ENCODE measurements at regions not wholly inside any gene's neighbourhood (a gene's known extent, or its start where the extent isn't known, plus 50 kb on each side); places are given as distances from the start of the nearest gene placed in this dataset.

DNA sequence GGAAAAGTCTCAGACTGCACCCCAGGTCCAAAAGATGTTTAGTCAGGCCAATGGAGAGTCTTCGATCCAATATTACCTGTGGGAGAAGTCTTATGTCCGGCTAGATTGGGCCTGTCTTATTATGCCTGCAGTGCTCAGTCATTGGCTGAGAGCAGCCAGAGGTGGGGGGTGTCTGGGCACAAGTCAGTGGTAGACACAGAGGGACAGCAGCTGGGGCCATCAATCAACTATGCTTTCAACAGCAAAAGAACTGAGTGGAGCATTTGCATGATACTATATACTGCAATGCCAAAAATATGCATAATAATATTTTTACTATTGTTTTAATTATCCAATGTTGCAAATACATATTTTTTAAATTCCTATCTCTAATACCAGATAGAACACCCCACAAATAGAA is 298.6 kb upstream of the CDH20 start:
- intact Hi-C loops (cut with DNase I; ENCODE audit: low total_unique reads): no loop called here
- Histone ChIP-seq H3K4me3 (no peak overlapping the region), H3K4me1 (no peaks in the 10 kb centered on the region), H3K9me3 (no peaks in the 10 kb centered on the region), H3K36me3 (no peaks in the 10 kb centered on the region), H3K27ac (no peak overlapping the region), H3K27me3 (replicated peaks in 1 of 7) (no peaks in the 10 kb centered on the region)
- DNase-seq: no peak
- 80 to 92% (median 84%) methylated on average over 2 of the region's 2 CpGs for WGBS, 5 donors
- TF ChIP-seq POLR2A (IDR thresholded peaks at IDR 0.05) (no peak), POLR2AphosphoS5 (IDR thresholded peaks at IDR 0.05) (no peak)
- TF ChIP-seq, protein P1, sequence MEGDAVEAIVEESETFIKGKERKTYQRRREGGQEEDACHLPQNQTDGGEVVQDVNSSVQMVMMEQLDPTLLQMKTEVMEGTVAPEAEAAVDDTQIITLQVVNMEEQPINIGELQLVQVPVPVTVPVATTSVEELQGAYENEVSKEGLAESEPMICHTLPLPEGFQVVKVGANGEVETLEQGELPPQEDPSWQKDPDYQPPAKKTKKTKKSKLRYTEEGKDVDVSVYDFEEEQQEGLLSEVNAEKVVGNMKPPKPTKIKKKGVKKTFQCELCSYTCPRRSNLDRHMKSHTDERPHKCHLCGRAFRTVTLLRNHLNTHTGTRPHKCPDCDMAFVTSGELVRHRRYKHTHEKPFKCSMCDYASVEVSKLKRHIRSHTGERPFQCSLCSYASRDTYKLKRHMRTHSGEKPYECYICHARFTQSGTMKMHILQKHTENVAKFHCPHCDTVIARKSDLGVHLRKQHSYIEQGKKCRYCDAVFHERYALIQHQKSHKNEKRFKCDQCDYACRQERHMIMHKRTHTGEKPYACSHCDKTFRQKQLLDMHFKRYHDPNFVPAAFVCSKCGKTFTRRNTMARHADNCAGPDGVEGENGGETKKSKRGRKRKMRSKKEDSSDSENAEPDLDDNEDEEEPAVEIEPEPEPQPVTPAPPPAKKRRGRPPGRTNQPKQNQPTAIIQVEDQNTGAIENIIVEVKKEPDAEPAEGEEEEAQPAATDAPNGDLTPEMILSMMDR (IDR thresholded peaks at IDR 0.05 in 8 of 11, conservative IDR thresholded peaks at IDR 0.05 in 3 of 11): no peak

DNA sequence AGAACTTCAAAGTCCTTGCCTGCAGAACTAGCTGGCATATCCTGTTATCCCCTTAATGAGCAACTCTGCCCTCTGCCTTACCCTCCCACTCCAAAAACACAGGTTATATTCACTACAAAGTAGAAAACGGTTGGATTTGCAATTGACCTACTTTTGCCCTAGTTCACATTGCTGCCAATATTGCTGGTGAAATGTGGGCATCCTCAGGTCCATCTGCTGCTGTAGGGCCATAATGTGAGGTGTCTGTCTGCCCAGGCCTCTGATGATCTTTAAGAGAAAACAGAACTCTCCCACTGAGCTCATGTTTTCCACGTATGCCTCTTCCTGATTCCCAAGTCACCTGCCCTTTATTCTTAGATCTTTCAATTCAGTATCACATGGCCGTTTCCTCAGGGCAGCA is 294.0 kb upstream of the CDH20 start:
- H3K4me3 ChIP-seq: no peak overlapping the region
- H3K27me3 ChIP-seq (replicated peaks in 1 of 7): no peaks in the 10 kb centered on the region
- H3K36me3 ChIP-seq: no peaks in the 10 kb centered on the region
- intact Hi-C loops (cut with DNase I; ENCODE audit: low total_unique reads): no loop called here
- no peaks in the 10 kb centered on the region for H3K9me3 ChIP-seq
- 47 to 80% (median 62%) methylated on average over 3 of the region's 3 CpGs for WGBS, 5 donors
- no peak for TF ChIP-seq POLR2AphosphoS5 (IDR thresholded peaks at IDR 0.05)
- H3K4me1 ChIP-seq: no peaks in the 10 kb centered on the region
- no peak overlapping the region for H3K27ac ChIP-seq
- no peak for DNase-seq

DNA sequence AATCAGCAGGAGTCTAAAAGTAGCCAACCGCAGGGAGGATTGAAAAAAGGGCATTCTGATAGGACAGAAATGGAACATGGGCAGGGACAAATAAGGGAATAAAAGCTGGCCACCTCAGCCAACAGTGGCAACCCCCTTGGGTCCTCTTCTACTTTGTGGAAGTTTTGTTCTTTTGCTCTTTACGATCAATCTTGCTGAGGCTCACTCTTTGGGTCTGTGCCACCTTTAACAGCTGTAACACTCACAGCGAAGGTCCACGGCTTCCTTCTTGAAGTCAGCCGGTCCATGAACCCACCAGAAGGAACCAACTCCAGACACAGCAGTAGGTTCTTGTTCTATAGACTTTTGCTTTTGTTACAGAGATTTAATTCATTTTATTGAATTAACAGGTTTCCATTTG is 285.4 kb upstream of the CDH20 start:
- H3K4me1 ChIP-seq: no peaks in the 10 kb centered on the region
- TF ChIP-seq POLR2A (IDR thresholded peaks at IDR 0.05) (no peak), POLR2AphosphoS5 (IDR thresholded peaks at IDR 0.05) (no peak)
- DNase-seq: no peak
- no peaks in the 10 kb centered on the region for H3K36me3 ChIP-seq
- H3K27me3 ChIP-seq (replicated peaks in 1 of 7): no peaks in the 10 kb centered on the region
- WGBS, 5 donors: 88 to 94% (median 92%) methylated on average over 5 of the region's 5 CpGs
- intact Hi-C loops (cut with DNase I; ENCODE audit: low total_unique reads): no loop called here
- peaks cover 0 to 32% (median 5%) of the 10 kb centered on the region in 8 donors for H3K9me3 ChIP-seq
- H3K4me3 ChIP-seq: no peak overlapping the region
- no peak overlapping the region for H3K27ac ChIP-seq

DNA sequence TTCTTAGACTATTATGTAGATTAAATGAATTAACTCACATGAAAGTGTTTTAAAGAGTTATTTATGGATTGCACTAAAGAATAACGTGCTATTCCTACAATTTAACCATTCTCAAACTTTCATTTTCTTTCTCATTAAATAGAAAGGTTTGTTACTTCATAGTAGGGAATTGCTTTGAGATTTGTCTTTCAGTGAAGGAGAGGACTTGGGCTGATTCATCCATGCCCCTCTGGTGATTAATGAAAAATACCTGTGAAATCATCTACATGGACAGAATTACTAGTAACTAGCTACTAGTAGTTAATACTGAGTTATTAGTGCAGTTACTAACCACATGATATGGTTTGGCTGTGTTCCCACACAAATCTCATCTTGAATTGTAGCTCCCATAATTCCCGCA is 275.8 kb upstream of the CDH20 start:
- Histone ChIP-seq H3K9me3 (peaks cover 0 to 12% (median 2%) of the 10 kb centered on the region in 8 donors), H3K4me1 (no peaks in the 10 kb centered on the region), H3K27ac (no peak overlapping the region), H3K4me3 (no peak overlapping the region), H3K27me3 (replicated peaks in 1 of 7) (no peaks in the 10 kb centered on the region), H3K36me3 (no peaks in the 10 kb centered on the region)
- WGBS, 5 donors: 74 to 82% (median 79%) methylated on average over 2 of the region's 2 CpGs
- DNase-seq: no peak
- intact Hi-C loops (cut with DNase I; ENCODE audit: low total_unique reads): no loop called here
- TF ChIP-seq, protein P1 (IDR thresholded peaks at IDR 0.05 in 8 of 11, conservative IDR thresholded peaks at IDR 0.05 in 3 of 11): no peak
- TF ChIP-seq POLR2AphosphoS5 (IDR thresholded peaks at IDR 0.05): no peak
- no peak for TF ChIP-seq POLR2A (IDR thresholded peaks at IDR 0.05)

DNA sequence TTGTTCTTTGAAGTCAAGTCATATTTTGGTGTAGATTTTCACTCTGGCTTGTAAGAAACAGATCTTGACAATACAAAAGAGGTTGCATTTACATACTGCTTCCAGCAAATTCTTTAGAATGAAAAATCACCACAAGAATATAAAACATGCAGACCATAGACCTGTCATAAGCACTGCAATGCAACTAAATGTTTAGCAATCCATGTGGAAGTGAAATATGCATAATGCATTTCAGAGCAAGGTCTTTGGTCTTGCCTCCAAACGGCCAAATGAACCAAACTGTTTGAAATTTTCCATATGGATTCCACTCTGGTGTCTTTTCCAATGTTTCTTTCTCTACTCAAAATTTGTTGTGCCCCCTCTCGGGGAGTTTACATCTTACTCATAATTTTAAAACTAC is 271.0 kb upstream of the CDH20 start:
- WGBS, 5 donors: 53 to 78% (median 62%) methylated on average over 2 of the region's 2 CpGs
- DNase-seq: no peak
- Histone ChIP-seq H3K27ac (no peak overlapping the region), H3K9me3 (no peaks in the 10 kb centered on the region), H3K27me3 (replicated peaks in 1 of 7) (no peaks in the 10 kb centered on the region), H3K4me1 (no peaks in the 10 kb centered on the region), H3K36me3 (no peaks in the 10 kb centered on the region), H3K4me3 (no peak overlapping the region)
- intact Hi-C loops (cut with DNase I; ENCODE audit: low total_unique reads): no loop called here
- TF ChIP-seq, protein P1 (IDR thresholded peaks at IDR 0.05 in 8 of 11, conservative IDR thresholded peaks at IDR 0.05 in 3 of 11): no peak
- TF ChIP-seq POLR2A (IDR thresholded peaks at IDR 0.05) (no peak), POLR2AphosphoS5 (IDR thresholded peaks at IDR 0.05) (no peak)
